ENCODE measurements at regions not wholly inside any gene's neighbourhood (a gene's known extent, or its start where the extent isn't known, plus 50 kb on each side); places are given as distances from the start of the nearest gene placed in this dataset.
"Not testable (repeated sequence)": the region's sequence is repeated elsewhere in the genome, so short reads cannot be mapped to it uniquely, and the experiment has no call there.

GRCh38 chr11:22106566-22106965 is 86.3 kb upstream of the ANO5 start:
- H3K4me3 Mint-ChIP-seq: no peak overlapping the region
- no peak overlapping the region for H3K27ac Mint-ChIP-seq
- H3K4me1 Mint-ChIP-seq: no peaks in the 10 kb centered on the region
- no peaks in the 10 kb centered on the region for H3K27me3 Mint-ChIP-seq
- H3K36me3 Mint-ChIP-seq: no peaks in the 10 kb centered on the region
- ATAC-seq (ENCODE audit: low read depth) (no peak), DNase-seq (ENCODE audit: low spot score in 2 of 2) (no peak)
- H3K9me3 Mint-ChIP-seq: peaks cover 5% of the 10 kb centered on the region

- Mint-ChIP-seq H3K4me3 (no peak overlapping the region), H3K27ac (no peak overlapping the region), H3K4me1 (no peaks in the 10 kb centered on the region), H3K9me3 (no peaks in the 10 kb centered on the region), H3K27me3 (no peaks in the 10 kb centered on the region), H3K36me3 (no peaks in the 10 kb centered on the region)
- no peak for DNase-seq (ENCODE audit: low spot score in 2 of 2)
- no peak for ATAC-seq (ENCODE audit: low read depth)
Observed at GRCh38 chr11:22115470-22116029, 77.3 kb upstream of the ANO5 start.

- not testable (repeated sequence) for DNase-seq (ENCODE audit: low spot score in 2 of 2); H3K9me3 Mint-ChIP-seq; H3K27me3 Mint-ChIP-seq; ATAC-seq (ENCODE audit: low read depth); H3K36me3 Mint-ChIP-seq; H3K4me3 Mint-ChIP-seq; H3K27ac Mint-ChIP-seq; H3K4me1 Mint-ChIP-seq
Observed at GRCh38 chr11:22127981-22128380, 64.9 kb upstream of the ANO5 start.

GRCh38 chr11:22130462-22131053 is 62.3 kb upstream of the ANO5 start:
- DNase-seq (ENCODE audit: low spot score in 2 of 2) (no peak), ATAC-seq (ENCODE audit: low read depth) (no peak)
- Mint-ChIP-seq H3K9me3 (peaks cover 11% of the 10 kb centered on the region), H3K27me3 (no peaks in the 10 kb centered on the region), H3K4me1 (no peaks in the 10 kb centered on the region), H3K27ac (no peak overlapping the region), H3K36me3 (no peaks in the 10 kb centered on the region), H3K4me3 (no peak overlapping the region)

GRCh38 chr11:22133776-22134175 is 59.1 kb upstream of the ANO5 start:
- H3K36me3 Mint-ChIP-seq: no peaks in the 10 kb centered on the region
- no peaks in the 10 kb centered on the region for H3K27me3 Mint-ChIP-seq
- H3K4me3 Mint-ChIP-seq: no peak overlapping the region
- no peak overlapping the region for H3K27ac Mint-ChIP-seq
- DNase-seq (ENCODE audit: low spot score in 2 of 2) (no peak), ATAC-seq (ENCODE audit: low read depth) (no peak)
- H3K4me1 Mint-ChIP-seq: no peaks in the 10 kb centered on the region
- H3K9me3 Mint-ChIP-seq: peaks cover 3% of the 10 kb centered on the region

- ATAC-seq (ENCODE audit: low read depth): no peak
- H3K4me3 Mint-ChIP-seq: no peak overlapping the region
- peaks cover 5% of the 10 kb centered on the region for H3K9me3 Mint-ChIP-seq
- H3K4me1 Mint-ChIP-seq: no peaks in the 10 kb centered on the region
- DNase-seq (ENCODE audit: low spot score in 2 of 2): no peak
- no peaks in the 10 kb centered on the region for H3K27me3 Mint-ChIP-seq
- no peaks in the 10 kb centered on the region for H3K36me3 Mint-ChIP-seq
- H3K27ac Mint-ChIP-seq: no peak overlapping the region
Observed at GRCh38 chr11:22138264-22138663, 54.6 kb upstream of the ANO5 start.
